Gastrocnemius medialis (tissue), 4 donors: ENCODE measurements at regions not wholly inside any gene's neighbourhood (a gene's known extent, or its start where the extent isn't known, plus 50 kb on each side); places are given as distances from the start of the nearest gene placed in this dataset.

Source experiments
- POLR2A ChIP-seq, 2 donors: fragments of 450-650 bp; IDR thresholded peaks; one replicate each; pipeline ENCODE4 v1.6.1; 2017; ENCODE audit warnings: antibody characterized with exemption in 2 of 2, mild to moderate bottlenecking in 2 of 2, moderate library complexity in 2 of 2
- TF ChIP-seq, protein P1 (sequence below), 5 experiments: fragments of 450-650 bp in 3 of 5; fragments of 200-600 bp in 2 of 5; sonication (generic) in 2 of 5; IDR thresholded peaks in 4 of 5; conservative IDR thresholded peaks in 1 of 5; 1 replicate in 4 of 5; 2 replicates in 1 of 5; pipeline ENCODE4 v1.5.1; 2016 to 2019; ENCODE audit warnings: antibody characterized with exemption in 5 of 5, mild to moderate bottlenecking in 3 of 5, moderate library complexity in 3 of 5

DNA sequence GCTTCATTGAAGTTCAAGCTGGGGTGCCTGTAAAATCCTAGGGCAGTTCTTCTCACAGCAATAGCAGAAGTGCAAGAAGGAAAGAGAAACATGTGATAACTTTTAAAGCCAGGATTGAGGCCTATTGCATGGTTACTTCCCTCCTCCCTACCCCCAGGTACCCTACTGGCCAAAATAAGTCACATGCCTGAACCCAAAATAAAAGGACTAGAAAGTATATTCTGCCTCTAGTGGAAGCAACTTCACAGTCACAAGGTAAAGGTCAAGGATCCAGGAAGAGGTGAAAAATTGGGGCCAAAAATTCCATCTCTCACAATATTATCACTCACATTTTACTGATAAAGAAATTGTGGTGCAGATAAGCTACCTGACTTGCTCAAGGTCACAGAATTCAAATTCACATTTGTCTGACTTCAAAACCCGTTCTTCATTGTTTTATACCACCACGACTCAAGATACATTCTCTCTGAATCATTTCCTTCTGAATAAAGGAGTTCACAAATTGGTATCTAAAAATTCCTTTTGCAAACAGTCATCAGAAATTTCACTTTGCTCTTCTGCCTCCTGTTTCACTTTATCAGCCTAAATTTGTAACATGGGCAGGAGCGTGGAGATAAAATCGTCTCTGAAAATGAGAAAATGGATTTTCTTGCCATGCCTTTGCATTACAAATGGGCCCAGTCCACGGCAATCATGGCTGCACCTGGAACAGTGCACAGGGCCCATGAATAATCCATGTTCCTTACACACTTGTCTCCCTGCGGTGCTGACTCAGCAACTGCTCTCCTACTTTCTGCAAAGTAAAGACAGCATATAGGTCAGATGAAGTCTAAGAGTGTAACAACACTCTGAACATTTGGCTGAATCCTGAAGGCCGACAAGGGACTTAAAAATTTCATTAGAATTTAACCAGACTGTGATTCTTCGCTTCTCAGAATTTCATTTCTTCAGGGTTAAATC is 485.3 kb upstream of the NFIA start:
- TF ChIP-seq, protein P1, sequence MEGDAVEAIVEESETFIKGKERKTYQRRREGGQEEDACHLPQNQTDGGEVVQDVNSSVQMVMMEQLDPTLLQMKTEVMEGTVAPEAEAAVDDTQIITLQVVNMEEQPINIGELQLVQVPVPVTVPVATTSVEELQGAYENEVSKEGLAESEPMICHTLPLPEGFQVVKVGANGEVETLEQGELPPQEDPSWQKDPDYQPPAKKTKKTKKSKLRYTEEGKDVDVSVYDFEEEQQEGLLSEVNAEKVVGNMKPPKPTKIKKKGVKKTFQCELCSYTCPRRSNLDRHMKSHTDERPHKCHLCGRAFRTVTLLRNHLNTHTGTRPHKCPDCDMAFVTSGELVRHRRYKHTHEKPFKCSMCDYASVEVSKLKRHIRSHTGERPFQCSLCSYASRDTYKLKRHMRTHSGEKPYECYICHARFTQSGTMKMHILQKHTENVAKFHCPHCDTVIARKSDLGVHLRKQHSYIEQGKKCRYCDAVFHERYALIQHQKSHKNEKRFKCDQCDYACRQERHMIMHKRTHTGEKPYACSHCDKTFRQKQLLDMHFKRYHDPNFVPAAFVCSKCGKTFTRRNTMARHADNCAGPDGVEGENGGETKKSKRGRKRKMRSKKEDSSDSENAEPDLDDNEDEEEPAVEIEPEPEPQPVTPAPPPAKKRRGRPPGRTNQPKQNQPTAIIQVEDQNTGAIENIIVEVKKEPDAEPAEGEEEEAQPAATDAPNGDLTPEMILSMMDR (IDR thresholded peaks at IDR 0.05 in 4 of 5, conservative IDR thresholded peaks at IDR 0.05 in 1 of 5): no peak
- TF ChIP-seq POLR2A (IDR thresholded peaks at IDR 0.05): no peak
